H1 (cell line): ENCODE measurements at regions not wholly inside any gene's neighbourhood (a gene's known extent, or its start where the extent isn't known, plus 50 kb on each side); places are given as distances from the start of the nearest gene placed in this dataset.

Source experiments
- BRCA1 ChIP-seq: IDR thresholded peaks from 2 replicates; pipeline ENCODE4 v1.6.1; 2012; ENCODE audit warnings: low read depth, low read length, improper control_type of control experiment
- CREB1 ChIP-seq: IDR thresholded peaks from 2 replicates; pipeline ENCODE4 v1.6.1; 2012; ENCODE audit warnings: inconsistent platforms
- CTCF ChIP-seq, 3 experiments: IDR thresholded peaks; 1 replicate in 2 of 3; 2 replicates in 1 of 3; pipeline versions ENCODE4 v1.5.1 to v1.6.1; 2011; ENCODE audit warnings: low read length in 3 of 3, mild to moderate bottlenecking in 3 of 3, inconsistent platforms in 2 of 3, low read depth in 1 of 3, moderate library complexity in 1 of 3; ENCODE audit not compliant: insufficient read depth in 1 of 3; ENCODE audit errors: control extremely low read depth in 1 of 3
- EGR1 ChIP-seq: IDR thresholded peaks from 2 replicates; pipeline ENCODE4 v1.6.1; 2011; ENCODE audit warnings: low read depth, low read length, borderline replicate concordance
- EZH2 ChIP-seq: fragments of 200-600 bp; sonication (generic); IDR thresholded peaks from 2 replicates; pipeline ENCODE4 v1.7.1; 2012; ENCODE audit warnings: low read depth, mild to moderate bottlenecking, moderate library complexity, low read length, inconsistent platforms; ENCODE audit not compliant: severe bottlenecking
- HDAC2 ChIP-seq, 2 experiments: fragments of 300-600 bp in 1 of 2; sonication (generic) in 1 of 2; IDR thresholded peaks; 2 replicates each; pipeline ENCODE4 v1.6.1; 2011 to 2012; ENCODE audit warnings: low read depth in 2 of 2, low read length in 2 of 2, mild to moderate bottlenecking in 2 of 2, moderate library complexity in 2 of 2, borderline replicate concordance in 1 of 2, inconsistent platforms in 1 of 2
- HDAC6 ChIP-seq: IDR thresholded peaks from one replicate; pipeline ENCODE4 v1.7.1; 2012; ENCODE audit warnings: low read depth, mild to moderate bottlenecking, inconsistent platforms, low read length, moderate library complexity
- SP1 ChIP-seq: IDR thresholded peaks from 2 replicates; pipeline ENCODE4 v1.6.1; 2011; ENCODE audit warnings: low read depth, low read length
- TAF7 ChIP-seq: optimal IDR thresholded peaks from 2 replicates; pipeline ENCODE3; 2011; ENCODE audit warnings: low read depth, mild to moderate bottlenecking, inconsistent platforms, low read length, moderate library complexity, borderline replicate concordance
- TEAD4 ChIP-seq: IDR thresholded peaks from 2 replicates; pipeline ENCODE4 v1.6.1; 2012; ENCODE audit warnings: low read depth, low read length, inconsistent platforms, mixed read lengths
- USF2 ChIP-seq: IDR thresholded peaks from 2 replicates; pipeline ENCODE4 v1.6.1; 2011; ENCODE audit warnings: low read length, improper control_type of control experiment

- TF ChIP-seq CTCF (IDR thresholded peaks at IDR 0.05; ENCODE audit: control extremely low read depth in 1 of 3, insufficient read depth in 1 of 3, low read depth in 1 of 3, low read length in 3 of 3) (no peak), USF2 (no peak), HDAC6 (no peak), EGR1 (no peak), BRCA1 (no peak), TEAD4 (no peak), HDAC2 (IDR thresholded peaks at IDR 0.05; ENCODE audit: borderline replicate concordance in 1 of 2, low read depth in 2 of 2, low read length in 2 of 2) (no peak), SP1 (no peak), EZH2 (no peak), CREB1 (no peak), TAF7 (no peak)
- TF ChIP-seq, all 59 proteins: peak for 0
These were observed 211.6 kb upstream of the ZNF217 start (continued) for GRCh38 chr20:53804920-53805894.
